Cardiac muscle cell (in vitro differentiated cells and primary cell): ENCODE measurements at regions not wholly inside any gene's neighbourhood (a gene's known extent, or its start where the extent isn't known, plus 50 kb on each side); places are given as distances from the start of the nearest gene placed in this dataset.
"Not testable (repeated sequence)": the region's sequence is repeated elsewhere in the genome, so short reads cannot be mapped to it uniquely, and the experiment has no call there.

Experiments
- DNase-seq, 2 donors: peaks; one replicate each; pipeline versions ENCODE4 v3.0.0 to v3.0.0-alpha.2; 2010 to 2017; ENCODE audit warnings: low read depth in 1 of 2, low spot score in 1 of 2
- H3K27ac ChIP-seq: fragments of 200-600 bp; sonication (generic); 2 replicates; pipeline ENCODE4 v1.5.1; 2016
- H3K27me3 ChIP-seq: fragments of 200-600 bp; sonication (generic); 2 replicates; pipeline ENCODE4 v1.6.0; 2016; ENCODE audit warnings: control low read depth
- H3K36me3 ChIP-seq: fragments of 200-600 bp; sonication (generic); 2 replicates; pipeline ENCODE4 v1.5.1; 2016; ENCODE audit warnings: control low read depth
- H3K4me1 ChIP-seq: fragments of 200-600 bp; sonication (generic); 2 replicates; pipeline ENCODE4 v1.8.1; 2017; ENCODE audit warnings: low read depth, mild to moderate bottlenecking, mixed run types
- H3K4me3 ChIP-seq: fragments of 200-600 bp; sonication (generic); 2 replicates; pipeline ENCODE4 v1.5.1; 2016; ENCODE audit warnings: mild to moderate bottlenecking
- H3K9me3 ChIP-seq: fragments of 200-600 bp; sonication (generic); 2 replicates; pipeline ENCODE4 v1.5.1; 2017; ENCODE audit warnings: low read depth, mild to moderate bottlenecking, control low read depth
- CTCF ChIP-seq: IDR thresholded peaks from 2 replicates; pipeline ENCODE4 v1.5.1; 2012; ENCODE audit warnings: low read depth, mild to moderate bottlenecking, low read length

GRCh38 chr3:5699811-5700210, 512.3 kb downstream of the EDEM1 start:
- Histone ChIP-seq H3K27me3 (no peaks in the 10 kb centered on the region), H3K36me3 (no peaks in the 10 kb centered on the region), H3K4me3 (no peak overlapping the region), H3K4me1 (no peaks in the 10 kb centered on the region), H3K27ac (no peak overlapping the region), H3K9me3 (no peaks in the 10 kb centered on the region)
- TF ChIP-seq CTCF = no peak
- no peak for DNase-seq

GRCh38 chr3:5701005-5701404, 513.5 kb downstream of the EDEM1 start:
- H3K27me3 ChIP-seq, DNase-seq, H3K27ac ChIP-seq, H3K9me3 ChIP-seq, H3K36me3 ChIP-seq, H3K4me1 ChIP-seq, H3K4me3 ChIP-seq: not testable (repeated sequence)

- no peak overlapping the region for H3K27ac ChIP-seq
- no peaks in the 10 kb centered on the region for H3K27me3 ChIP-seq
- TF ChIP-seq CTCF = no peak
- H3K4me3 ChIP-seq = no peak overlapping the region
- no peaks in the 10 kb centered on the region for H3K9me3 ChIP-seq
- no peaks in the 10 kb centered on the region for H3K4me1 ChIP-seq
- no peaks in the 10 kb centered on the region for H3K36me3 ChIP-seq
- DNase-seq = no peak
Measured at GRCh38 chr3:5707794-5708193, 520.3 kb downstream of the EDEM1 start.

- H3K4me3 ChIP-seq = no peak overlapping the region
- TF ChIP-seq CTCF = no peak
Measured at GRCh38 chr3:5709714-5710113, 522.2 kb downstream of the EDEM1 start.

GRCh38 chr3:5710718-5711117, 523.2 kb downstream of the EDEM1 start:
- H3K4me1 ChIP-seq = no peaks in the 10 kb centered on the region
- no peak for TF ChIP-seq CTCF
- H3K9me3 ChIP-seq = no peaks in the 10 kb centered on the region
- H3K36me3 ChIP-seq = no peaks in the 10 kb centered on the region
- H3K27me3 ChIP-seq = no peaks in the 10 kb centered on the region
- no peak overlapping the region for H3K4me3 ChIP-seq
- no peak for DNase-seq
- no peak overlapping the region for H3K27ac ChIP-seq

More at GRCh38 chr3:5709714-5710113, 522.2 kb downstream of the EDEM1 start:
- no peak overlapping the region for H3K27ac ChIP-seq
- no peaks in the 10 kb centered on the region for H3K9me3 ChIP-seq
- no peaks in the 10 kb centered on the region for H3K27me3 ChIP-seq
- no peaks in the 10 kb centered on the region for H3K36me3 ChIP-seq
- no peak for DNase-seq
- no peaks in the 10 kb centered on the region for H3K4me1 ChIP-seq

- no peak for DNase-seq
- Histone ChIP-seq H3K27me3 (no peaks in the 10 kb centered on the region), H3K4me3 (no peak overlapping the region), H3K4me1 (no peaks in the 10 kb centered on the region), H3K9me3 (no peaks in the 10 kb centered on the region), H3K27ac (no peak overlapping the region), H3K36me3 (no peaks in the 10 kb centered on the region)
- no peak for TF ChIP-seq CTCF
Measured at GRCh38 chr3:5717254-5717653, 529.7 kb downstream of the EDEM1 start.

- not testable (repeated sequence) for H3K4me1 ChIP-seq, H3K4me3 ChIP-seq, H3K27me3 ChIP-seq, DNase-seq, H3K36me3 ChIP-seq, H3K9me3 ChIP-seq, H3K27ac ChIP-seq
Measured at GRCh38 chr3:5719668-5720067, 532.2 kb downstream of the EDEM1 start.
